ENCODE measurements at regions not wholly inside any gene's neighbourhood (a gene's known extent, or its start where the extent isn't known, plus 50 kb on each side); places are given as distances from the start of the nearest gene placed in this dataset.

GRCh38 chr6:112717401-112717800 is 370.3 kb downstream of the RFPL4B start:
- Histone ChIP-seq H3K36me3 (ENCODE audit: control insufficient read depth in 2 of 2, insufficient read depth in 2 of 2, low read length in 1 of 2) (no peaks in the 10 kb centered on the region), H3K9me3 (ENCODE audit: control insufficient read depth in 2 of 2, insufficient read depth in 1 of 2, low read length in 1 of 2) (no peaks in the 10 kb centered on the region), H3K4me1 (ENCODE audit: control insufficient read depth in 2 of 2, insufficient read depth in 2 of 2, low read length in 2 of 2) (no peaks in the 10 kb centered on the region), H3K27ac (ENCODE audit: low read depth in 1 of 2, low read length in 1 of 2) (no peak overlapping the region), H3K4me3 (ENCODE audit: low read length in 2 of 2) (no peak overlapping the region), H3K27me3 (ENCODE audit: control insufficient read depth in 2 of 2, insufficient read depth in 1 of 2, low read length in 1 of 2) (no peaks in the 10 kb centered on the region)
- WGBS, result 94% methylated on average over 3 of the region's 3 CpGs
- DNase-seq (ENCODE audit: low read depth in 6 of 9, low spot score in 9 of 9), result no peak

- WGBS, result 96% methylated on average over 2 of the region's 2 CpGs
Measured at GRCh38 chr6:112717856-112718255, 370.7 kb downstream of the RFPL4B start.

GRCh38 chr6:112725541-112726085 is 378.5 kb downstream of the RFPL4B start:
- no peak overlapping the region for H3K4me3 ChIP-seq (ENCODE audit: low read length in 2 of 2)
- H3K4me1 ChIP-seq (ENCODE audit: control insufficient read depth in 2 of 2, insufficient read depth in 2 of 2, low read length in 2 of 2), result no peaks in the 10 kb centered on the region
- no peaks in the 10 kb centered on the region for H3K36me3 ChIP-seq (ENCODE audit: control insufficient read depth in 2 of 2, insufficient read depth in 2 of 2, low read length in 1 of 2)
- no peak overlapping the region for H3K27ac ChIP-seq (ENCODE audit: low read depth in 1 of 2, low read length in 1 of 2)
- no peaks in the 10 kb centered on the region for H3K9me3 ChIP-seq (ENCODE audit: control insufficient read depth in 2 of 2, insufficient read depth in 1 of 2, low read length in 1 of 2)
- H3K27me3 ChIP-seq (ENCODE audit: control insufficient read depth in 2 of 2, insufficient read depth in 1 of 2, low read length in 1 of 2), result no peaks in the 10 kb centered on the region
- 96% methylated on average over 6 of the region's 6 CpGs for WGBS
- DNase-seq (ENCODE audit: low read depth in 6 of 9, low spot score in 9 of 9), result no peak

More at GRCh38 chr6:112717856-112718255, 370.7 kb downstream of the RFPL4B start:
- H3K27me3 ChIP-seq (ENCODE audit: control insufficient read depth in 2 of 2, insufficient read depth in 1 of 2, low read length in 1 of 2), result no peaks in the 10 kb centered on the region
- H3K36me3 ChIP-seq (ENCODE audit: control insufficient read depth in 2 of 2, insufficient read depth in 2 of 2, low read length in 1 of 2), result no peaks in the 10 kb centered on the region
- no peak overlapping the region for H3K27ac ChIP-seq (ENCODE audit: low read depth in 1 of 2, low read length in 1 of 2)
- H3K4me3 ChIP-seq (ENCODE audit: low read length in 2 of 2), result no peak overlapping the region
- H3K4me1 ChIP-seq (ENCODE audit: control insufficient read depth in 2 of 2, insufficient read depth in 2 of 2, low read length in 2 of 2), result no peaks in the 10 kb centered on the region
- H3K9me3 ChIP-seq (ENCODE audit: control insufficient read depth in 2 of 2, insufficient read depth in 1 of 2, low read length in 1 of 2), result no peaks in the 10 kb centered on the region
- no peak for DNase-seq (ENCODE audit: low read depth in 6 of 9, low spot score in 9 of 9)

GRCh38 chr6:112735129-112735528 is 388.0 kb downstream of the RFPL4B start:
- 95% methylated on average over 1 of the region's 1 CpG for WGBS
- no peaks in the 10 kb centered on the region for H3K36me3 ChIP-seq (ENCODE audit: control insufficient read depth in 2 of 2, insufficient read depth in 2 of 2, low read length in 1 of 2)
- no peaks in the 10 kb centered on the region for H3K27me3 ChIP-seq (ENCODE audit: control insufficient read depth in 2 of 2, insufficient read depth in 1 of 2, low read length in 1 of 2)
- H3K27ac ChIP-seq (ENCODE audit: low read depth in 1 of 2, low read length in 1 of 2), result no peak overlapping the region
- no peaks in the 10 kb centered on the region for H3K4me1 ChIP-seq (ENCODE audit: control insufficient read depth in 2 of 2, insufficient read depth in 2 of 2, low read length in 2 of 2)
- no peaks in the 10 kb centered on the region for H3K9me3 ChIP-seq (ENCODE audit: control insufficient read depth in 2 of 2, insufficient read depth in 1 of 2, low read length in 1 of 2)
- no peak overlapping the region for H3K4me3 ChIP-seq (ENCODE audit: low read length in 2 of 2)
- no peak for DNase-seq (ENCODE audit: low read depth in 6 of 9, low spot score in 9 of 9)

GRCh38 chr6:112739766-112740165 is 392.6 kb downstream of the RFPL4B start:
- no peaks in the 10 kb centered on the region for H3K27me3 ChIP-seq (ENCODE audit: control insufficient read depth in 2 of 2, insufficient read depth in 1 of 2, low read length in 1 of 2)
- no peaks in the 10 kb centered on the region for H3K36me3 ChIP-seq (ENCODE audit: control insufficient read depth in 2 of 2, insufficient read depth in 2 of 2, low read length in 1 of 2)
- no peaks in the 10 kb centered on the region for H3K9me3 ChIP-seq (ENCODE audit: control insufficient read depth in 2 of 2, insufficient read depth in 1 of 2, low read length in 1 of 2)

GRCh38 chr6:112743323-112743722 is 396.2 kb downstream of the RFPL4B start:
- no peaks in the 10 kb centered on the region for H3K27me3 ChIP-seq (ENCODE audit: control insufficient read depth in 2 of 2, insufficient read depth in 1 of 2, low read length in 1 of 2)
- H3K4me1 ChIP-seq (ENCODE audit: control insufficient read depth in 2 of 2, insufficient read depth in 2 of 2, low read length in 2 of 2), result no peaks in the 10 kb centered on the region
- no peaks in the 10 kb centered on the region for H3K36me3 ChIP-seq (ENCODE audit: control insufficient read depth in 2 of 2, insufficient read depth in 2 of 2, low read length in 1 of 2)
- DNase-seq (ENCODE audit: low read depth in 6 of 9, low spot score in 9 of 9), result no peak
- WGBS, result 98% methylated on average over 1 of the region's 1 CpG
- no peak overlapping the region for H3K4me3 ChIP-seq (ENCODE audit: low read length in 2 of 2)
- H3K27ac ChIP-seq (ENCODE audit: low read depth in 1 of 2, low read length in 1 of 2), result no peak overlapping the region
- no peaks in the 10 kb centered on the region for H3K9me3 ChIP-seq (ENCODE audit: control insufficient read depth in 2 of 2, insufficient read depth in 1 of 2, low read length in 1 of 2)

More at GRCh38 chr6:112739766-112740165, 392.6 kb downstream of the RFPL4B start:
- Histone ChIP-seq H3K4me1 (ENCODE audit: control insufficient read depth in 2 of 2, insufficient read depth in 2 of 2, low read length in 2 of 2) (no peaks in the 10 kb centered on the region), H3K4me3 (ENCODE audit: low read length in 2 of 2) (no peak overlapping the region), H3K27ac (ENCODE audit: low read depth in 1 of 2, low read length in 1 of 2) (no peak overlapping the region)
- DNase-seq (ENCODE audit: low read depth in 6 of 9, low spot score in 9 of 9), result no peak

GRCh38 chr6:112744827-112745226 is 397.7 kb downstream of the RFPL4B start:
- no peaks in the 10 kb centered on the region for H3K27me3 ChIP-seq (ENCODE audit: control insufficient read depth in 2 of 2, insufficient read depth in 1 of 2, low read length in 1 of 2)
- no peak overlapping the region for H3K27ac ChIP-seq (ENCODE audit: low read depth in 1 of 2, low read length in 1 of 2)
- DNase-seq (ENCODE audit: low read depth in 6 of 9, low spot score in 9 of 9), result no peak
- H3K9me3 ChIP-seq (ENCODE audit: control insufficient read depth in 2 of 2, insufficient read depth in 1 of 2, low read length in 1 of 2), result no peaks in the 10 kb centered on the region
- H3K4me3 ChIP-seq (ENCODE audit: low read length in 2 of 2), result no peak overlapping the region
- 85% methylated on average over 4 of the region's 4 CpGs for WGBS
- H3K4me1 ChIP-seq (ENCODE audit: control insufficient read depth in 2 of 2, insufficient read depth in 2 of 2, low read length in 2 of 2), result no peaks in the 10 kb centered on the region
- no peaks in the 10 kb centered on the region for H3K36me3 ChIP-seq (ENCODE audit: control insufficient read depth in 2 of 2, insufficient read depth in 2 of 2, low read length in 1 of 2)

GRCh38 chr6:112745765-112746164 is 398.6 kb downstream of the RFPL4B start:
- H3K4me3 ChIP-seq (ENCODE audit: low read length in 2 of 2), result no peak overlapping the region
- H3K36me3 ChIP-seq (ENCODE audit: control insufficient read depth in 2 of 2, insufficient read depth in 2 of 2, low read length in 1 of 2), result no peaks in the 10 kb centered on the region
- WGBS, result 65% methylated on average over 1 of the region's 1 CpG
- no peaks in the 10 kb centered on the region for H3K27me3 ChIP-seq (ENCODE audit: control insufficient read depth in 2 of 2, insufficient read depth in 1 of 2, low read length in 1 of 2)
- no peaks in the 10 kb centered on the region for H3K9me3 ChIP-seq (ENCODE audit: control insufficient read depth in 2 of 2, insufficient read depth in 1 of 2, low read length in 1 of 2)
- H3K4me1 ChIP-seq (ENCODE audit: control insufficient read depth in 2 of 2, insufficient read depth in 2 of 2, low read length in 2 of 2), result no peaks in the 10 kb centered on the region
- H3K27ac ChIP-seq (ENCODE audit: low read depth in 1 of 2, low read length in 1 of 2), result no peak overlapping the region
- DNase-seq (ENCODE audit: low read depth in 6 of 9, low spot score in 9 of 9), result no peak

GRCh38 chr6:112749673-112750072 is 402.5 kb downstream of the RFPL4B start:
- H3K4me1 ChIP-seq (ENCODE audit: control insufficient read depth in 2 of 2, insufficient read depth in 2 of 2, low read length in 2 of 2), result no peaks in the 10 kb centered on the region
- DNase-seq (ENCODE audit: low read depth in 6 of 9, low spot score in 9 of 9), result no peak
- WGBS, result 96% methylated on average over 5 of the region's 5 CpGs
- H3K9me3 ChIP-seq (ENCODE audit: control insufficient read depth in 2 of 2, insufficient read depth in 1 of 2, low read length in 1 of 2), result no peaks in the 10 kb centered on the region
- H3K36me3 ChIP-seq (ENCODE audit: control insufficient read depth in 2 of 2, insufficient read depth in 2 of 2, low read length in 1 of 2), result no peaks in the 10 kb centered on the region
- H3K27me3 ChIP-seq (ENCODE audit: control insufficient read depth in 2 of 2, insufficient read depth in 1 of 2, low read length in 1 of 2), result no peaks in the 10 kb centered on the region
- no peak overlapping the region for H3K4me3 ChIP-seq (ENCODE audit: low read length in 2 of 2)
- H3K27ac ChIP-seq (ENCODE audit: low read depth in 1 of 2, low read length in 1 of 2), result no peak overlapping the region

- Histone ChIP-seq H3K4me3 (ENCODE audit: low read length in 2 of 2) (no peak overlapping the region), H3K27ac (ENCODE audit: low read depth in 1 of 2, low read length in 1 of 2) (no peak overlapping the region), H3K4me1 (ENCODE audit: control insufficient read depth in 2 of 2, insufficient read depth in 2 of 2, low read length in 2 of 2) (no peaks in the 10 kb centered on the region), H3K36me3 (ENCODE audit: control insufficient read depth in 2 of 2, insufficient read depth in 2 of 2, low read length in 1 of 2) (no peaks in the 10 kb centered on the region), H3K27me3 (ENCODE audit: control insufficient read depth in 2 of 2, insufficient read depth in 1 of 2, low read length in 1 of 2) (no peaks in the 10 kb centered on the region), H3K9me3 (ENCODE audit: control insufficient read depth in 2 of 2, insufficient read depth in 1 of 2, low read length in 1 of 2) (no peaks in the 10 kb centered on the region)
- 73% methylated on average over 2 of the region's 2 CpGs for WGBS
- no peak for DNase-seq (ENCODE audit: low read depth in 6 of 9, low spot score in 9 of 9)
Measured at GRCh38 chr6:112752305-112752704, 405.2 kb downstream of the RFPL4B start.

All from thymus (tissue), 11 donors.